GM23338 (cell line): ENCODE measurements at regions not wholly inside any gene's neighbourhood (a gene's known extent, or its start where the extent isn't known, plus 50 kb on each side); places are given as distances from the start of the nearest gene placed in this dataset.

Source experiments
- ATAC-seq: fragments of 200-7000 bp; cut with Tn5 transposase; 3 replicates; pipeline ENCODE4 v1.9.1; 2020
- DNase-seq: peaks from one replicate; pipeline ENCODE4 v3.0.0-alpha.2; 2015; ENCODE audit warnings: low spot score
- H2AFZ ChIP-seq: fragments of 200-600 bp; sonication (generic); 2 replicates; pipeline ENCODE4 v1.8.0; 2016; ENCODE audit warnings: antibody characterized with exemption, mild to moderate bottlenecking, moderate library complexity
- H3F3A ChIP-seq: fragments of 200-600 bp; sonication (generic); replicated peaks from 2 replicates; pipeline ENCODE4 v1.8.0; 2017; ENCODE audit warnings: antibody characterized with exemption, mixed run types, low read depth
- H3K27ac ChIP-seq: fragments of 200-600 bp; sonication (generic); 2 replicates; pipeline ENCODE4 v1.6.1; 2016; ENCODE audit warnings: low read depth
- H3K27me3 ChIP-seq: fragments of 200-600 bp; sonication (generic); 2 replicates; pipeline ENCODE4 v1.8.0; 2016; ENCODE audit warnings: mild to moderate bottlenecking, mixed run types, moderate library complexity; ENCODE audit not compliant: insufficient read depth
- H3K36me3 ChIP-seq: fragments of 200-600 bp; sonication (generic); 2 replicates; pipeline ENCODE4 v1.8.0; 2016; ENCODE audit warnings: mild to moderate bottlenecking; ENCODE audit not compliant: insufficient read depth
- H3K4me1 ChIP-seq: fragments of 200-600 bp; sonication (generic); 2 replicates; pipeline ENCODE4 v1.8.0; 2016; ENCODE audit warnings: mild to moderate bottlenecking, moderate library complexity; ENCODE audit not compliant: insufficient read depth
- H3K4me2 ChIP-seq: fragments of 200-600 bp; sonication (generic); 2 replicates; pipeline ENCODE4 v1.7.1; 2017; ENCODE audit warnings: mixed run types
- H3K4me3 ChIP-seq: fragments of 200-600 bp; sonication (generic); 2 replicates; pipeline ENCODE4 v1.6.1; 2016; ENCODE audit warnings: mixed run types
- H3K79me2 ChIP-seq: fragments of 200-600 bp; sonication (generic); replicated peaks from 2 replicates; pipeline ENCODE4 v1.8.0; 2017; ENCODE audit warnings: mild to moderate bottlenecking; ENCODE audit not compliant: insufficient read depth
- H3K9me2 ChIP-seq: fragments of 200-600 bp; sonication (generic); 2 replicates; pipeline ENCODE4 v1.8.0; 2017; ENCODE audit not compliant: insufficient read depth
- H4K20me1 ChIP-seq: fragments of 200-600 bp; sonication (generic); replicated peaks from 2 replicates; pipeline ENCODE4 v1.8.0; 2017; ENCODE audit warnings: mild to moderate bottlenecking; ENCODE audit not compliant: insufficient read depth
- H3K27ac Mint-ChIP-seq: 2 replicates; pipeline ENCODE4 v1.8.0; 2020; ENCODE audit warnings: inconsistent platforms, mild to moderate bottlenecking, moderate library complexity, mixed read lengths
- H3K27me3 Mint-ChIP-seq: 3 replicates; pipeline ENCODE4 v1.8.0; 2022; ENCODE audit warnings: low read depth, mild to moderate bottlenecking, moderate library complexity, mixed read lengths, inconsistent platforms; ENCODE audit not compliant: insufficient read depth, poor library complexity
- H3K36me3 Mint-ChIP-seq: 3 replicates; pipeline ENCODE4 v1.8.0; 2021; ENCODE audit warnings: low read depth, mild to moderate bottlenecking, inconsistent platforms, moderate library complexity, mixed read lengths
- H3K4me1 Mint-ChIP-seq: 3 replicates; pipeline ENCODE4 v1.8.0; 2020; ENCODE audit warnings: mild to moderate bottlenecking, inconsistent platforms, mixed read lengths
- H3K4me3 Mint-ChIP-seq: 3 replicates; pipeline ENCODE4 v1.8.0; 2021; ENCODE audit warnings: moderate library complexity, mild to moderate bottlenecking, inconsistent platforms, mixed read lengths
- H3K9me3 Mint-ChIP-seq: 3 replicates; pipeline ENCODE4 v1.8.0; 2020; ENCODE audit warnings: moderate library complexity, mild to moderate bottlenecking, inconsistent platforms, mixed read lengths
- CREB1 ChIP-seq: fragments of 250-450 bp; sonication (Bioruptor Pico); IDR thresholded peaks from 2 replicates; pipeline ENCODE4 v1.5.0; 2020; ENCODE audit warnings: low read depth, mild to moderate bottlenecking, moderate library complexity
- EZH2phosphoT487 ChIP-seq: fragments of 200-600 bp; sonication (generic); IDR thresholded peaks from one replicate; pipeline ENCODE4 v1.8.1; 2018; ENCODE audit warnings: antibody characterized with exemption; ENCODE audit not compliant: unreplicated experiment
- NANOG ChIP-seq: IDR thresholded peaks from 2 replicates; pipeline ENCODE4 v1.6.1; 2016; ENCODE audit warnings: antibody characterized with exemption, borderline replicate concordance
- POLR2AphosphoS5 ChIP-seq: IDR thresholded peaks from 2 replicates; pipeline ENCODE4 v1.6.1; 2016; ENCODE audit warnings: antibody characterized with exemption, low read depth
- ZNF331 ChIP-seq: fragments of 250-450 bp; sonication (Bioruptor Pico); IDR thresholded peaks from 2 replicates; pipeline ENCODE4 v1.5.0; 2020; ENCODE audit warnings: low read depth, mild to moderate bottlenecking, moderate library complexity
- ZNF462 ChIP-seq: fragments of 250-450 bp; sonication (Bioruptor Pico); IDR thresholded peaks from 2 replicates; pipeline ENCODE4 v1.5.0; 2020; ENCODE audit warnings: mild to moderate bottlenecking, moderate library complexity

GRCh38 chr3:163327086-163327485 is 1751.2 kb downstream of the SI start:
- Histone ChIP-seq H3K79me2 (no peaks in the 10 kb centered on the region), H3K27me3 (no peaks in the 10 kb centered on the region), H3K9me2 (0 out of 2 replicates have a peak, but pooled peaks cover 9% of the 10 kb centered on the region), H3K4me2 (no peak overlapping the region), H3K4me3 (no peak overlapping the region), H3K27ac (no peak overlapping the region), H2AFZ (no peak overlapping the region), H3K4me1 (no peaks in the 10 kb centered on the region), H3K36me3 (0 out of 2 replicates have a peak, but pooled peaks cover 10% of the 10 kb centered on the region), H4K20me1 (no peaks in the 10 kb centered on the region), H3F3A (no peaks in the 10 kb centered on the region)
- Mint-ChIP-seq H3K9me3 (peaks cover 16% of the 10 kb centered on the region), H3K27me3 (peaks cover 2% of the 10 kb centered on the region), H3K4me1 (no peaks in the 10 kb centered on the region), H3K4me3 (no peak overlapping the region), H3K36me3 (peaks cover 6% of the 10 kb centered on the region; the same call in 2 of the 3 replicates), H3K27ac (no peak overlapping the region)
- ATAC-seq: no peak
- TF ChIP-seq POLR2AphosphoS5 (no peak), NANOG (no peak), EZH2phosphoT487 (no peak), ZNF462 (CRISPR knock-in tag) (no peak)
- no peak for DNase-seq

- H2AFZ ChIP-seq: no peak overlapping the region
- no peak for ATAC-seq
- H3K4me1 Mint-ChIP-seq: no peaks in the 10 kb centered on the region
- TF ChIP-seq CREB1 (CRISPR knock-in tag) (no peak), ZNF462 (CRISPR knock-in tag) (no peak), POLR2AphosphoS5 (no peak), ZNF331 (CRISPR knock-in tag) (no peak)
Observed at GRCh38 chr3:163315786-163316185, 1762.5 kb downstream of the SI start.

More at GRCh38 chr3:163315786-163316185, 1762.5 kb downstream of the SI start:
- no peak for DNase-seq
- Histone ChIP-seq H3F3A (no peaks in the 10 kb centered on the region), H3K79me2 (no peaks in the 10 kb centered on the region), H3K27me3 (no peaks in the 10 kb centered on the region), H4K20me1 (no peaks in the 10 kb centered on the region), H3K36me3 (no peaks in the 10 kb centered on the region), H3K4me3 (no peak overlapping the region), H3K4me1 (no peaks in the 10 kb centered on the region), H3K4me2 (no peak overlapping the region), H3K9me2 (no peaks in the 10 kb centered on the region), H3K27ac (no peak overlapping the region)
- Mint-ChIP-seq H3K36me3 (peaks cover 3% of the 10 kb centered on the region; the same call in 2 of the 3 replicates), H3K4me3 (no peak overlapping the region), H3K9me3 (peaks cover 8% of the 10 kb centered on the region), H3K27ac (no peak overlapping the region), H3K27me3 (peaks cover 2% of the 10 kb centered on the region)
